Esophagus muscularis mucosa (tissue), 3 donors: ENCODE measurements at regions not wholly inside any gene's neighbourhood (a gene's known extent, or its start where the extent isn't known, plus 50 kb on each side); places are given as distances from the start of the nearest gene placed in this dataset.
"Not testable (repeated sequence)": the region's sequence is repeated elsewhere in the genome, so short reads cannot be mapped to it uniquely, and the experiment has no call there.

Experiments used
- CTCF ChIP-seq, 3 experiments: fragments of 200-600 bp in 2 of 3; fragments of 450-650 bp in 1 of 3; sonication (generic) in 2 of 3; IDR thresholded peaks; one replicate each; pipeline ENCODE4 v1.5.1; 2017 to 2019; ENCODE audit warnings: antibody characterized with exemption in 3 of 3, mild to moderate bottlenecking in 2 of 3, moderate library complexity in 1 of 3
- POLR2A ChIP-seq: fragments of 450-650 bp; IDR thresholded peaks from one replicate; pipeline ENCODE4 v1.6.1; 2017; ENCODE audit warnings: antibody characterized with exemption, moderate library complexity, mild to moderate bottlenecking, low read depth

- TF ChIP-seq CTCF (IDR thresholded peaks at IDR 0.05); POLR2A: not testable (repeated sequence)
Measured at GRCh38 chr18:25525789-25526188, 173.8 kb upstream of the ZNF521 start.
